ENCODE measurements at regions not wholly inside any gene's neighbourhood (a gene's known extent, or its start where the extent isn't known, plus 50 kb on each side); places are given as distances from the start of the nearest gene placed in this dataset.
"Not testable (repeated sequence)": the region's sequence is repeated elsewhere in the genome, so short reads cannot be mapped to it uniquely, and the experiment has no call there.

DNA sequence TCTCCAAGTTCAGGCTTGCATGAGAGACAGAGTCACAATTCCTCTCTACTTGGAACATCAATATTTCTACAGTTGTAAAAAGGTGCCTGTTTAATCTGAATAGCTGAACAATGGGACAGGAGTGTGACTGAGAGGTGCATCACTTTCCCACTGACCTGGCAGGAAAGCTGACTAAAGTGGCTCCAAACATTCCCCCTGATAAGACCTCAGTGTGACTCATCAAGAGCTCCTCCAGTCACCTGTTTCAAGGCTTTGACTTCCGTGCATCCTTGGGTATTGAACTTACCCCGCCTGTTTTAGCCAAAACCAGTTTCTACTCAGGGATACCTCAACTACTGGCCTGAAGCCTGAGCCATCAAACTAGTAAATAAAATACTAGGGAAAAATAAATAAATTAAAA is 453.9 kb upstream of the DDX18 start:
- no peak for DNase-seq (ENCODE audit: low spot score)

DNA sequence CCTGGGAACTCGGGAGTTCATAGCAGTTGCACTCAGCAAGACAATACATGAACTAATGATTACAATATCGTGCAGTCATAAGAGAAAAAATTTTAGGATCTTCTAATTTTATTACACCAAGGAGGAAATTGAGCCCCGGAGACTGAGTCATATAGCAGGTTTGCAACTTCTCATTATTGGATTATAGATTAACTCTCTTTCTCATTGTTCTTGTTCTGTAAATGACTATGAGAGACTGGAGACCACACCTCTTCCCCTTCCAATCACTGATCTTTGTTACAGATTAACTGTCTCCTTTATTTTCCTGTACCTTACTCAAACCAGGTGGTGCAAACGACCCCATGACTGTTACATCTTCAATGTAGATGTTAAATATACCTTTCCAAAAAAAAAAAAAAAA is 435.8 kb upstream of the DDX18 start:
- no peak for DNase-seq (ENCODE audit: low spot score)

DNA sequence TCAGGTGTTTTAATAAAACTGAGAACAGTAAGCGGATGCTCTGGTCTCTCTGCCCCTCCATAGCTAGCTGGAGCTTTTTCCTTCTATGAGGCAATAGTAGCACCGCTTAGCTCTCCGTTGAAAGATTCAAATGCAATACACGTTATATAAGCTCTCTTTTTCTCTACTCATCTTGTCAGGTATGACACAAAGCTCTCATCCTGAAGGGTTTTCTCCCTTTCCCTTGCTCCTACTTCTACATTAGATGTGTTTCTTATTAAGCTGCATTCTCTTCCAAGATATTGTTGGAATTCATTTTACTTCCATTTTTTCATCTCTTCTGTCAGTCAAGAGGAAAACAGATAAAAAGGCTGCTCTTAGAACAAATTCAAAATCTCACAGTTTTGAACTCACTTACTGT is 434.6 kb upstream of the DDX18 start:
- DNase-seq (ENCODE audit: low spot score), result no peak

DNA sequence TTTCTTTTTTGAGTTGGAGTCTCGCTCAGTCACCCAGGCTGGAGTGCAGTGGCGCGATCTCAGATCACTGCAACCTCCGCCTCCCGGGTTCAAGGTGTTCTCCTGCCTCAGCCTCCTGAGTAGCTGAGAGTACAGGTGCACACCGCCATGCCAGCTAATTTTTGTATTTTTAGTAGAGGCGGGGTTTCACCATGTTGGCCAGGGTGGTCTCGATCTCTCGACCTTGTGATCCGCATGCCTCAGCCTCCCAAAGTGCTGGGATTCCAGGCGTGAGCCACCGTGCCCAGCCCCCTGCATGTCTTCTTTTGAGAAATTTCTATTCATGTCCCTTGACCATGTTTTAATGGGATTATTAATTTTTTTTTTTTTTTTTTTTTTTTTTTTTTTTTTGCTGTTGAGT is 430.5 kb upstream of the DDX18 start:
- not testable (repeated sequence) for DNase-seq (ENCODE audit: low spot score)

DNA sequence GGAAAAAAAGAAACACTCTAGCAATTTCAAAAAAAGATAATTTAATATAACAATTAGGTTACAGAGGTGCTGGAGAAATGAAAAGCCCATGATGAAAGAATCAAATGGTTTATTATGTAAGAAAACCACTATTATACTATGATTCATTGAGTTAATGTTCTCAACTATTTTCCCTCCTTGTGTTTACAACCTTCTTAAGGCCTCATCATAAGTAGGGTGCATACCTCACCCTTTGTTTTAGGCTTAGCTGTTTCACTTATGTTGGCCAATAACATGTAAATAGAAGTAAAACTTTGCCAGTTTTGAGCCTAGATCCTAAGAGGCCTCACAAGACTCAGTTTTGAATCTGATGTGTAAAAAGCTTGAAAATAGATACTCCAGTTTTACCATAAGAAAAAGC is 418.3 kb upstream of the DDX18 start:
- DNase-seq (ENCODE audit: low spot score), result no peak

DNA sequence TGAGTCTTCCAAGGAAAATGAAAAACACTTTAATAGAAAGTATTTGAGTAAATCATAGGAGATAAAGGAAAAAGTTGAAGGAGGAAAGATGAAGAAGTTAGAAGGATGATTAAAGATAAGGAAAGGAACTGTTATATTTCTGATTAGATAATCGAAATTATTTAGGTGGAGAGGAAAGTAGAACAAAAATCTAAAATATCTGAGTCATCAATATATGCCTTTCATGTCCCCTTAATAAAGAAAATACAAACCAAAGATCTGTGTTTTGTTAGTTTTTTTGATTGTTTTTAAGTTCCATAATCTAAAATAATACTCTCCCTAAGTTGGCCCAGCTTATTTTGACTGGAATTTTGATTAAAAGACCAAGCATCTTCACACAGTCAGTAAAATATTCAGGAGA is 412.9 kb upstream of the DDX18 start:
- DNase-seq (ENCODE audit: low spot score), result no peak

DNA sequence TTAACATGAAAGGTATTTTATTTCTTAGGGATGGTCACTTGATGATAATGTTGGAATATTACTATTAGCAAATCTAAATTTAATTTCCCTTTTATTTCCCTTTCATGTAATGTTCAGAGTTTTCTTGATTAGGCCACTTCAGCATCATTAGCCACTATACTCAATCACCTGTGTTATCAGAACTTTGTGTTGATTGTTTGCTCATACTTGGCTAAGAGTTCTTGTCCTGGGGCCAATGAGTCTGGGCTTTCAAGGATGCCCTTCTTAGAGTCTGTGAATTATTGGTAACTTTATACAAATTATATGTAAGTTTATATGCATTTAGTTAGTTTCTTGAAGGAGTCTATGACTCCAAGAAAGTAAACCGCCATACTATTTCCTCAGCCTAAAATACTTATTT is 408.0 kb upstream of the DDX18 start:
- no peak for DNase-seq (ENCODE audit: low spot score)

DNA sequence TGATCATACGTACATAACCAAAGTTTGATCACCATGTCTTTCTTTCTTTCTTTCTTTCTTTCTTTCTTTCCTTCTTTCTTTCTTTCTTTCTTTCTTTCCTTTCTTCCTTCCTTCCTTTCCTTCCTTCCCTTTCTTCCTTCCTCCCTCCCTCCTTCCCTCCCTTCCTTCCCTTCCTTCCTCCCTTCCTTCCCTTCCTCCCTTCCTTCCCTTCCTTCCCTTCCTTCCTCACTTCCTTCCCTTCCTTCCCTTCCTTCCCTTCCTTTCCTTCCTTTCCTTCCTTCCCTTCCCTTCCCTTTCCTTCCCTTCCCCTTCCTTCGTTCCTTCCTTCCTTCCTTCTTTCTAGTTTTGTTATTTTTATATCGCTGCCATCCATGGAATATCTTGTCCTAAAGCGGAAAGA is 406.7 kb upstream of the DDX18 start:
- no peak for DNase-seq (ENCODE audit: low spot score)

DNA sequence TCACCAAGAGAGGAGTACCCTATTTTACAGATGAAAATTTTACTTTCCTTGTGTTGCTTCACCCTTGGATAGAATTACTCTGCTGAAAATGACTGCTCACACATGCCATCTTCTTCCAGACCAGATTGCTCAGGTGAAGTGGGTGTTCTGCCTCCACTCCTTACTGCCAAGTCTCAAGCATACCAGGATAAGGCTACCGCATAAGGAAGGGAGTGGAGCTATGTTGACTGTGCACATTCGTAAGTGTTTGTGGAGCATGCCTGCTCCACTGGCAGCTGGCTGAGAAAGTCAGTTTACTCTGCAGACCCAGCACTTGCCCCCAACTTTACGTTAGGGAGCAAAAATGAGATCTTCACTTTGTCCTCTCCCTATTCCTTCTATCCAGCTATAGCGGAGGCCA is 405.0 kb upstream of the DDX18 start:
- DNase-seq (ENCODE audit: low spot score), result no peak

DNA sequence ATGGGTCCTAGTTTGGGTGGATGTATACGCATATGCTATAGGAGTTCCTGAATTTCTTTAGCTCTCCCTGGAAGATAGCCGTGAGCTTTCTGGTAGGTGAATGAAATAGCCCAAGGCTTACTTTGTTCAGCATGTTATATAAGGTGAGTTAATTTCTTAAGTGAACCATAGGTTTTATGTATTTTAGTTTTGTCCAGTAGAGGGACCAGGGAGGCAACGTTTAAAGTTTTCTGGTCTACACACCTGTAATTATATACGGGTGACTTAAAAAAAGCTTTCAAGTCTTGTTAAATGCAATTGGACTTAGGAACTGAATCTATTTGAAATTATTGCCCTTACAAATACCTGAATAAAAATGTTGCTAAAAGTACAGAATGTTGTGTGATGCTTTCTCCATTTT is 402.5 kb upstream of the DDX18 start:
- DNase-seq (ENCODE audit: low spot score), result no peak

DNA sequence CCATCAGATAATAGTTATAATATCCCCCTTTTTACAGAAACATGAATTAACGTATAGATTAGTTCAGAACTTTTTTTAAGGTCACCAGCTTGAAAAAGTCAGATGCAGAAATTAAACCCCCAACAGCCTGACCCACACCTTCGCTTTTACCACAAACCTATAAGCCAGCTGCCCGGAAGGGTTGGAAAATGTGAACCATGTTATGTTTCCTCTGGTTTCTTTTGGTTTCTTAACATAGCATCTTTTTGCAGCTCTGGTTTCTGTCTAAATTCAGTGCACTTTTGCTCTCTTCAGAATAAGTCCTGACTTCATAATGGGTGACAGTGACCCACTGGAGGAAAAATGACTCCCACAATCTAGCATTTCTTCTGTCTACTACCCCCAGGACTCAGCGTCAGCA is 381.7 kb upstream of the DDX18 start:
- no peak for DNase-seq (ENCODE audit: low spot score)

DNA sequence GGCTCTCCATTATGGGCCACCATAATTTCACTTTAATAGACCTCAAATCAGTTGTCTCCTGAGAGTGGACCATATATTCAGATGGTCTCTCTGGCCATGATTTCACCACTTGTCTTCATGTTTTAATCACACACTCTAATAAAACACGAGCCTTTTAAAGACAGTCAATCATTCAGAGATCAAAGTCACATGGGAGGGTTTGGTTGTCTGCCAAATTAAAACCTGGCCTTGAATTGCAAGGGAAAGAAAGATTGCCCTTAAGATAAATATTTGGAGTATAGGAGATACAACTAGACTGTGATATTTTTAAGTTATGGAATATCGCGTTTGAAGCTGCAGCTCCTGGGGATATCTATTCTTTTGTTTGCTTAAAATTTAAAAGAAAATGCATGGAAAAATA is 377.8 kb upstream of the DDX18 start:
- no peak for DNase-seq (ENCODE audit: low spot score)

DNA sequence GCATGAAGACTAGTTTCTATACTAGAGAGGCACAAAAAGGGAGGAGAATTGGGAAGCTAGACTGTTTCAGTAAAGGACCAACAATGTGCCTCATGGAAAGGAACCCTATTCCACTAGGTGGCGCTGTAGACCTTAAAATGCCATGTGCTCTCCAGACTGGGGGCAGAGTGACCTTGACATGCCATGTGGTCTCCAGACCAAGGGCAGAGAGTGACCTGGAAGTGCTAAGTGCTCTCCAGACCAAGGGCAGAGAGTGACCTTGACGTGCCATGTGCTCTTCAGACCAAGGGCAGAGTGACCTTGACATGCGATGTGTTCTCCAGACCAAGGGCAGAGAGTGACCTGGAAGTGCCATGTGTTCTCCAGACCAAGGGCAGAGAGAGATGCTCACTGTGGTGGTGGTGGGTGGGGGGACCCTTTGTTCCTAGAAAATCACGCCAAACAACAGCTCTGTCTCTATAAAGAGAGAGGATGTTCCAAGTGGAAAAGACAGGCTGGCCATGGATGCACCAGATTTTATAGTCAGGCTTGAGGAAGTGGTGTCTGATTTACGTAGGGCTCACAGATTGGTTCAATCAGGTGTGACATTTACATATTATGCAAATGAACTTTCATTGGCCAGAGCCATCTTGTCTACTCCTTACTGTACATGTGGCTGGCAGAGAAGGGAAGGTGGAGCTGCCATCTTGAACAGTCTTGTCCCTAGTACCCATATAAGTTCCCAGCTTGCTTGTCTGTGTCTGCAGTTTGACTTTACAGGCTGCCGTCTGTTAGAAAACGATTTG is 344.0 kb upstream of the DDX18 start:
- peak; percentile 30 for DNase-seq (ENCODE audit: low spot score)

DNA sequence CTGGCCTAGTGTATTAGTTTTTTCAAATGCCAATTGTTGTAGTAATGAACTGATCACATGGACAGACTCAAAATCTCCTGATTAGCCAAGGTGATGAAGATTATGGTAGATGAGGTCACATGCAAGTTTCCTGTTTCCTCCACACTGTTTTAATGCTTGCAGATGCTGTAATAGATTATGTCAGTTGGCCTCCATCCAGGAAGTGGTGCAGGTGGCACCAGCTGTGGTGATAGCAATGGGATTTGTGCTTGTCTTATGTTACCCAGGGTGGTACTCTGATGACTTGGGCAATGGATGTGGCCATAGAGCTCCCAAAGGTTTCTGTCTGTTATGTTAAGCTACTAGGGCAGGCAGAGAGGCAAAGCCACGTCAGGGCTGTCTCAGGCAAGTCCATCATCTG is 332.9 kb upstream of the DDX18 start:
- no peak for DNase-seq (ENCODE audit: low spot score)

DNA sequence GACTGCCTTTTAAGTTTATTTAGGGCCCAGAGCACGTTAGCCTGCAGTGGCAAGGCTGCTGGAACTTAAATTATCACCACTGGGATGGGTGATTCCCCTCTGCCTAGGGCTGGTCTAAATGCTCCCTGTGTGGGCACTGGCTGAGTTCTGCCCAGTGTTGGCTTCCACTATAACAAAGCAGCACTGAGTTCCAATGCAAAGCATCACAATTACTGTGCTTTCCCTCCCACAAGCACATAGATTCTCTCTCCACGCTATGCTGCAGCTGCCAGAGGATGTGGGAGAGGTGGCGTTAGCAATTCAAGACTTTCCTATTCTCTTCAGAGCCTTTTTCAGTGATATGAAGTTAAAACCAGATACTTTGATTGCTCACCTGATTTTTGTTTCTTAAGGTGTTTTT is 328.9 kb upstream of the DDX18 start:
- DNase-seq (ENCODE audit: low spot score), result no peak

DNA sequence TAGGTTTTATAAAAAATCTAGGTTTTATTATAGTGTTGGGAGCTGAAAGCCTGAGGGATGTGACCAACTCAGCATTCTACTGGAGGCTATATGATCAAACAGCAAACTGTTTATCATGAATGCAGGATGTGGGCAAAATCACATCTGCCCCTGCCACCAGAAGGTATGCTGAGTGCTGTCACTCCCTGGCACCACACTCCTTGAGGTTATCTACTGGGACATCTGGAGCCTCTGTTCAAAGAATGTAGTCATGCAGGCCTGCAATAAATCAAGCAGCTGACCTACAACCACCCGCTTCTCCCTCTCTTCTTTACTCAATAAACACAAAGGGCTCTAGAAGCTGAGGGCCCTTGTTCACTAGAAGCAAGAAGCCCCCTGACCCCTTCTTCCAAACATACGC is 328.4 kb upstream of the DDX18 start:
- no peak for DNase-seq (ENCODE audit: low spot score)

DNA sequence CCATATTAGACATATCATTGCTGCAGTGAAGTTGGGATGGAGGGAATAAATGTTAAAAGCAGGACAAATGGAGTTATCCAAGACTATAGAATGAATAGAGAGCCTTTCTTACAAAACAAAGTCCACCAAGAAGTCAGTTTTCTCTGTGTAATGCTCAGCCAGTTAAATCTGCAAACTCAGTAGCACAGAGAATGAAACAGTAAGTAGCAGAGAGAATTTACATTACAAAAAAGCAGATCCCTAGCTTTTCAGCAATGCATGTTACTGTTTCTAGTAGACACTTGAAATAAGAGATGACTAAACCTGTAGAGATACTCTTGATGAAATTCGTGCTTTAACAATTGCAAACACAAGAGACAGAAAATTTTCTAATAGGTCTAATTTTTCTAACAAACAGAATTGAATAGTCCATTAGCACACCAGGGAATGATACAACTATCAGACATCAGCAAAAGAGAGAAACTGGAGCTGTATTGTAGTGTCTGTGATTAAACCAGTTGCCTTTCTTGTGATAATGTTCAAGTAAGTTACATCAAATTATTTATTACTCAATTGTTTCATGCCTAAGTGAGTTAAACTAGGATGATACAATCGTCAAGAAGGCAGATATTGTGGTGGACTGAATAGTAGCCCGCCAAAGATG is 322.2 kb upstream of the DDX18 start:
- no peak for DNase-seq (ENCODE audit: low spot score)

DNA sequence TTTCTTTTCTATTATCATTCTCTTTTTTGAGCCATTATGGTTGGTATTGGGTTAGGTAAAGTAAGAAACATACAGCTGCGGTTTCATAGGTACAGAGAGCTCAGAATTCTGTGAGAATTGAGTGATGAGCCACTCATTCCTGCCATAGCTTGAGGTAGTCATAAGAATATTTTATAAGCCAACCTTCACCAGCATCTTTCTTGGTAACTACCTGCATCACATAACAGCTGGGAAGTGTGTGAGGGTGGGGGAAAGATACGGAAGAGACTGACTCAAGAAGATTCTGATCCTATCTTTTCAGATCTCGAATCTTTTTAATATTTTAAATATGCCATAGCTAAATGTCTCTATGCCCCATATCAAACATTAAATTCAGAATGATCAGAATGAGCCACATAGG is 313.8 kb upstream of the DDX18 start:
- DNase-seq (ENCODE audit: low spot score), result no peak

DNA sequence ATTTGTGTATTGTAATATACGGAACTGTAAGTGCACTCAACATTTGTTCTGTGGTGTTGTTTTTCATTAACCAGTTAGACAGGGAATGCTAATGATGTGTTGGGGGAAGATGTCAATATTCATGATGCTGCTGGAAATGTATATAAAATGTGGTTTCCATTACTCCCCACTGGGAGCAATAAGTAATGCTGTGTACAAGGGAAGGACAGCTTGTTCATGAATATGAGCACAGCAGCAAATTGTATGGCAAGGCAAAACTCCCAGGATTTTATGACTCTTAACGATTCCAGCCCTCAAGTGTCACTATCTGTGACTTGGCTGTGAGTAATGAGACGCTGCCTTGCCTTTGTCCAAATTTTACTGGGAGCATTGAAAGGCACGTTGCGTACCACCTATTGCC is 312.4 kb upstream of the DDX18 start:
- no peak for DNase-seq (ENCODE audit: low spot score)

DNA sequence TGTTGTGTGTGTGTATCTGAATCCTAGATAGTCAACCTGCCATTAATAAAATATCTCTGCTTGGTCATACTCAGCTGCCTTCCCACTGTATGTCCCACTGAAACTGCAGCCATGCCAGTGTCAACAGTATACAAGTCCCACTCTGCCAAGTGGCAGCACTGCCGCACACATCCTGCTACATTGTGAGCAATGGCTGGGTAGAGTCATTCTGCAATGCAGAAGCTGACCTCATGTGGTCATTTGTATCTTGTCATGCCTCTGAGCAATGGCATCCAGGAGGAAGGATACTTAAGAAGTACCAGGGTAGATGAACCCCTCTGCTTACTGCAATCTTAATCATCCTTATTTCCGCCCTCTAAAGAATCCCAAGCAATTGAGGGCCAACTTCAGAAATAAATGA is 302.2 kb upstream of the DDX18 start:
- no peak for DNase-seq (ENCODE audit: low spot score)

DNA sequence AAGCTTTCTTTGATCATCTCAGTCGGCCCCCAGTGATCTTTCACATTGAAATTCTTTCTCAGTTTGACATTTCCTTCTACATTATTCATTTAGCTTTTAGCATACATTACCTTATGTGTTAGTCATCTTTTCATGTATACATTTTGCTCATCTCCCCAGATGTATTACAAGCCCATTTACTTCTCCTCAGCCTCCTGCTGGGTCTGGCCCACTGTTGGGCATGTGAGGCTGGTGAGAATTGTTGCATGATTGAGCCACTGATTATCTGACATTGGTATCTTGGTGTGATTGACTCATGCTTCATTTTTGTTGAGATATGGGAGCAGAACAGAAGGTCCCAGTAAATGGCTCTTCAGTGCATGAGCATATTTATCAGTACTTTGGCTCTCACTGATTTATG is 300.1 kb upstream of the DDX18 start:
- DNase-seq (ENCODE audit: low spot score), result no peak

DNA sequence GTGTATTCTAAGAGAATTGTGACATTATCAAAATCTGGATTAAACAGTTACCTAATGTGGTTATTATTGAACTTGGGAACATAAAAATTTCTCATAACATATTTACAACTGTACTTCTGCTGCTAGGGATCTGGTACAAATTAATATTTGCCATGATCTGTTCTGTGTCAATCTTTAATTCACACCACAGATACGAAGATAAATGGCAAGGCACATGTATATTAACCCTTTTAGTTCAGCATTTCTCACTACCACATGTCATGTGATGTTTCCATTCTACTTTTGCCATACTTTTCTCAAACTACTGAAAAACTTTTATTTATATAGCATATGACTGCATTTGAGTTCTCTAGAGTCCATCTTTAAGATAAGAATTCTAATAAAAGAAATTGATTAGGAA is 295.3 kb upstream of the DDX18 start:
- no peak for DNase-seq (ENCODE audit: low spot score)

DNA sequence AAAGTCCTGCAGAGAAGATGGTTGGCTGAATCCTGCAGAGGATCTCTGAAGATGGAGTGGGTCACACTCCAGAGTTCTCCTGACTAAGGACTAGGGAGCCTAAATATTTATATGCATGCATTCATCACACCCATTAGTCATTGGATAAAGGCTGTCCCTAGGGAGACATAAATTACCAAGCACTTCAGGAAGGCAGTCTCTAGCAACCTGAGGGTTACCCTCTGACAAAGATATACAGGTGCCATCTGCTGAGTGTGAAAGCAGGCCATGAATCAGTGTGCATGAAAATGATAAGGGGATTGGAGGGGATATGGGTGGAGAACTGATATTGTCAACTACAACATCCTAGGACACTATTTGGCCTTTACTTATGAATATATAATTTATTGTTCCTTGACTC is 294.8 kb upstream of the DDX18 start:
- DNase-seq (ENCODE audit: low spot score), result no peak

DNA sequence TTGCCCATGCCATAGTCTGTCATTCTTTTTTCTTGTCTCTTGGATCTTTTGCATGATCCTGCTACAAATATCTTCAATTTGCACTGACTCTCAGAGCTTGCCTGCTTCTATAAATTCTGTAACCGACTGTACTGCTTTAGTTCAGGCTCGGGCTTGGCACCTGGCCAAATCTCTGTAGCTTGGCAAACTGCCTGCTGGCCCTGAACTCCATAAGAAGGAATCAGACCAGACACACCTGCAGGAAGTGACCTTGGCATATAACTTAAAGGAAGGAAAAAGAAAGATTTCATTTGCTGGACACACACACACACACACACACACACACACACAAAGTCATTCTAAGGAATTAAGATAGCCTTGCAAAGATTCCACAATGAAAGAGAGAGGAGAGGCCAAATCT is 291.2 kb upstream of the DDX18 start:
- DNase-seq (ENCODE audit: low spot score), result peak; percentile 7
